Liver (tissue), 8 donors: ENCODE measurements at regions not wholly inside any gene's neighbourhood (a gene's known extent, or its start where the extent isn't known, plus 50 kb on each side); places are given as distances from the start of the nearest gene placed in this dataset.

Source experiments
- DNase-seq: peaks from one replicate; pipeline ENCODE4 v3.0.0-alpha.2; 2017; ENCODE audit warnings: low spot score
- H3K27ac ChIP-seq, 2 donors: one replicate each; pipeline ENCODE4 v1.7.0; 2013; ENCODE audit warnings: inconsistent platforms in 2 of 2, low read length in 2 of 2, control low read depth in 1 of 2, low read depth in 1 of 2, mild to moderate bottlenecking in 1 of 2
- H3K27me3 ChIP-seq, 4 donors: one replicate each; pipeline versions ENCODE4 v1.6.1 to v1.7.0; 2013; ENCODE audit warnings: low read length in 3 of 4, inconsistent platforms in 1 of 4, mild to moderate bottlenecking in 1 of 4, moderate library complexity in 1 of 4; ENCODE audit not compliant: control insufficient read depth in 4 of 4, insufficient read depth in 4 of 4
- H3K36me3 ChIP-seq, 4 donors: one replicate each; pipeline versions ENCODE4 v1.6.1 to v1.7.0; 2013; ENCODE audit warnings: low read length in 3 of 4, mild to moderate bottlenecking in 3 of 4, low read depth in 1 of 4, moderate library complexity in 1 of 4; ENCODE audit not compliant: control insufficient read depth in 4 of 4, insufficient read depth in 3 of 4
- H3K4me1 ChIP-seq, 4 donors: one replicate each; pipeline versions ENCODE4 v1.6.1 to v1.7.0; 2013; ENCODE audit warnings: low read length in 3 of 4, mild to moderate bottlenecking in 3 of 4, moderate library complexity in 1 of 4; ENCODE audit not compliant: control insufficient read depth in 4 of 4, insufficient read depth in 4 of 4
- H3K4me3 ChIP-seq, 3 donors: one replicate each; pipeline versions ENCODE4 v1.6.1 to v1.7.0; 2013; ENCODE audit warnings: low read length in 3 of 3, control low read depth in 1 of 3, low read depth in 1 of 3, mild to moderate bottlenecking in 1 of 3
- H3K9ac ChIP-seq, 2 donors: one replicate each; pipeline ENCODE4 v1.7.0; 2013; ENCODE audit warnings: low read length in 2 of 2, mild to moderate bottlenecking in 2 of 2, moderate library complexity in 2 of 2, control low read depth in 1 of 2, low read depth in 1 of 2
- H3K9me3 ChIP-seq, 4 donors: one replicate each; pipeline versions ENCODE4 v1.6.1 to v1.7.0; 2013; ENCODE audit warnings: low read length in 3 of 4; ENCODE audit not compliant: control insufficient read depth in 4 of 4
- GABPA ChIP-seq, 2 donors: IDR thresholded peaks in 1 of 2; conservative IDR thresholded peaks in 1 of 2; 2 replicates each; pipeline ENCODE4 v1.6.1; 2016; ENCODE audit warnings: antibody characterized with exemption in 2 of 2, mild to moderate bottlenecking in 1 of 2, moderate library complexity in 1 of 2
- HNF4A ChIP-seq, 2 donors: conservative IDR thresholded peaks; 2 replicates each; pipeline ENCODE4 v1.6.1; 2016; ENCODE audit warnings: antibody characterized with exemption in 2 of 2, mild to moderate bottlenecking in 2 of 2
- NR2F2 ChIP-seq: IDR thresholded peaks from 2 replicates; pipeline ENCODE4 v1.6.1; 2016; ENCODE audit warnings: antibody characterized with exemption
- RXRA ChIP-seq, 2 donors: IDR thresholded peaks; 2 replicates each; pipeline ENCODE4 v1.6.1; 2017 to 2018; ENCODE audit warnings: antibody characterized with exemption in 2 of 2, mild to moderate bottlenecking in 1 of 2
- SP1 ChIP-seq: IDR thresholded peaks from 2 replicates; pipeline ENCODE4 v1.6.1; 2018; ENCODE audit warnings: antibody characterized with exemption, mild to moderate bottlenecking
- WGBS: extraction: QIAGEN DNeasy Blood & Tissue Kit; methylation state at CpG from one replicate; pipeline ENCODE4 v1.1.7; 2013; 5-methylcytosine and 5-hydroxymethylcytosine counted together
- TF ChIP-seq, protein P1 (sequence below): fragments of 150-350 bp; IDR thresholded peaks from 2 replicates; pipeline ENCODE4 v1.5.1; 2017; ENCODE audit warnings: improper control_type of control experiment, low read depth, low read length; ENCODE audit not compliant: missing input control
- TF ChIP-seq, protein P2 (sequence below): IDR thresholded peaks from 2 replicates; pipeline ENCODE4 v1.6.1; 2016; ENCODE audit warnings: antibody characterized with exemption
- TF ChIP-seq, protein P3 (sequence below): IDR thresholded peaks from 2 replicates; pipeline ENCODE4 v1.6.1; 2016; ENCODE audit warnings: antibody characterized with exemption
- donor health status: healthy.
- donor health status: healthy.
- donor health status: healthy.
- donor health status: healthy.
- donor health status: healthy.

DNA sequence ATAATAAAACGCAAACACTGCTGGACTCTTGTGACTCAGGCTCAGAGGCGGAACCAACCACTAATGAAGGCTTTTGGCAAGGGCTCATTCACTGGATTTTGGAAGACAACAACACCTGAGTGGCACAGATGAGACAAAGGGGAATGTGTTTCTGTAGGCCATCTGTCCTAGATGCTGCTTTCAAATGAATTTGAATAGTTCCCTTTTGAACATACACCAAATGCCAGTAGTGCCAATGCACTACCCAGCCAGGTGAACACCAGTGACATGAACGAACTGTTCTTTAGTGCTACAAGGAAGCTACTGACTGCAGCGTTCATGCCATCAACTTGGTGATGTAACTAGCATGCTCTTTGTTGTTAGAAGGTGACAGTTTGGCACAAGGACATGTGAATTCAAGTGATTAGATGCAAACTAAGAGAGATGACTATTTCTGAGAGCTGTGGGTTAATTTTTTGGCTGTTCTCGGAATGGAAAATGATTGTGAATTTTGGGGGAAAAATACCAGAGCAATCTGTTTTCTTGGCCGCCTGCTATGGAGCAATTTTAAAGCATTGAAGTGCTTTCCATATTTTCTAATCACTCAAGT is 173.7 kb downstream of the SLC24A2 start:
- no peak overlapping the region for H3K27ac ChIP-seq
- no peaks in the 10 kb centered on the region for H3K4me1 ChIP-seq
- TF ChIP-seq, protein P1, sequence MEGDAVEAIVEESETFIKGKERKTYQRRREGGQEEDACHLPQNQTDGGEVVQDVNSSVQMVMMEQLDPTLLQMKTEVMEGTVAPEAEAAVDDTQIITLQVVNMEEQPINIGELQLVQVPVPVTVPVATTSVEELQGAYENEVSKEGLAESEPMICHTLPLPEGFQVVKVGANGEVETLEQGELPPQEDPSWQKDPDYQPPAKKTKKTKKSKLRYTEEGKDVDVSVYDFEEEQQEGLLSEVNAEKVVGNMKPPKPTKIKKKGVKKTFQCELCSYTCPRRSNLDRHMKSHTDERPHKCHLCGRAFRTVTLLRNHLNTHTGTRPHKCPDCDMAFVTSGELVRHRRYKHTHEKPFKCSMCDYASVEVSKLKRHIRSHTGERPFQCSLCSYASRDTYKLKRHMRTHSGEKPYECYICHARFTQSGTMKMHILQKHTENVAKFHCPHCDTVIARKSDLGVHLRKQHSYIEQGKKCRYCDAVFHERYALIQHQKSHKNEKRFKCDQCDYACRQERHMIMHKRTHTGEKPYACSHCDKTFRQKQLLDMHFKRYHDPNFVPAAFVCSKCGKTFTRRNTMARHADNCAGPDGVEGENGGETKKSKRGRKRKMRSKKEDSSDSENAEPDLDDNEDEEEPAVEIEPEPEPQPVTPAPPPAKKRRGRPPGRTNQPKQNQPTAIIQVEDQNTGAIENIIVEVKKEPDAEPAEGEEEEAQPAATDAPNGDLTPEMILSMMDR: no peak
- no peak for TF ChIP-seq HNF4A (conservative IDR thresholded peaks at IDR 0.05)
- peaks cover 0 to 2% (median 0%) of the 10 kb centered on the region in 4 donors for H3K27me3 ChIP-seq
- 65% methylated on average over 6 of the region's 6 CpGs for WGBS
- no peak overlapping the region for H3K9ac ChIP-seq
- H3K36me3 ChIP-seq: no peaks in the 10 kb centered on the region
- DNase-seq: no peak
- no peaks in the 10 kb centered on the region for H3K9me3 ChIP-seq
- H3K4me3 ChIP-seq: no peak overlapping the region

- DNase-seq: no peak
- H3K9me3 ChIP-seq: no peaks in the 10 kb centered on the region
- no peaks in the 10 kb centered on the region for H3K36me3 ChIP-seq
- peaks cover 0 to 2% (median 0%) of the 10 kb centered on the region in 4 donors for H3K27me3 ChIP-seq
- H3K4me1 ChIP-seq: no peaks in the 10 kb centered on the region
- TF ChIP-seq, protein P2, sequence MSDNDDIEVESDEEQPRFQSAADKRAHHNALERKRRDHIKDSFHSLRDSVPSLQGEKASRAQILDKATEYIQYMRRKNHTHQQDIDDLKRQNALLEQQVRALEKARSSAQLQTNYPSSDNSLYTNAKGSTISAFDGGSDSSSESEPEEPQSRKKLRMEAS: no peak
- no peak for TF ChIP-seq NR2F2
- no peak overlapping the region for H3K27ac ChIP-seq
- H3K9ac ChIP-seq: no peak overlapping the region
- H3K4me3 ChIP-seq: no peak overlapping the region
Measured at GRCh38 chr9:19614294-19614693, 174.5 kb downstream of the SLC24A2 start.

- Histone ChIP-seq H3K9me3 (no peaks in the 10 kb centered on the region), H3K36me3 (no peaks in the 10 kb centered on the region), H3K27me3 (peaks cover 0 to 4% (median 0%) of the 10 kb centered on the region in 4 donors), H3K9ac (no peak overlapping the region), H3K27ac (no peak overlapping the region), H3K4me3 (no peak overlapping the region), H3K4me1 (no peaks in the 10 kb centered on the region)
- no peak for TF ChIP-seq RXRA (IDR thresholded peaks at IDR 0.05)
- no peak for TF ChIP-seq GABPA (IDR thresholded peaks at IDR 0.05 in 1 of 2, conservative IDR thresholded peaks at IDR 0.05 in 1 of 2)
- TF ChIP-seq, protein P3, sequence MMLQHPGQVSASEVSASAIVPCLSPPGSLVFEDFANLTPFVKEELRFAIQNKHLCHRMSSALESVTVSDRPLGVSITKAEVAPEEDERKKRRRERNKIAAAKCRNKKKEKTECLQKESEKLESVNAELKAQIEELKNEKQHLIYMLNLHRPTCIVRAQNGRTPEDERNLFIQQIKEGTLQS: no peak
- WGBS: 70% methylated on average over 2 of the region's 2 CpGs
- DNase-seq: no peak
Measured at GRCh38 chr9:19600538-19600937, 188.3 kb downstream of the SLC24A2 start.

DNA sequence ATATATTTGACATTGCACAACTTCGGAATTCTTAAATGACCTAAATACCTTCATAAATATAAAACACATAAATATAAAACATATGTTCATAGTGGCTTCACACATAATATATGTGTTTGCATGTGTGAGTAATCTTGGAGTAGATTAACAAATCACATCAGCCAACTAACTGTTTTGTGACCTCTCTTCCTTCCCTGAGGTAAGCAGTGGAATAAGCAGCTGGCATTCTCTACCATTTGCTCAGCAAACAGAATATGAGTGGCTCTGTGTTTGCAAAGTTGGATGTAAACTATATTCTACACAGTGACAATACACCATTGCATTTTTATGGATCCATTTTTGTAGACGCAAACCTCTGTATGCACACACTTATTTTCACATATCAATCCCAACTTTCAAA is 189.9 kb downstream of the ACER2 start:
- no peak overlapping the region for H3K4me3 ChIP-seq
- H3K9me3 ChIP-seq: no peaks in the 10 kb centered on the region
- DNase-seq: no peak
- WGBS: 77% methylated on average over 2 of the region's 2 CpGs
- no peak overlapping the region for H3K27ac ChIP-seq
- no peak overlapping the region for H3K9ac ChIP-seq
- H3K27me3 ChIP-seq: peaks cover 0 to 4% (median 0%) of the 10 kb centered on the region in 4 donors
- H3K36me3 ChIP-seq: no peaks in the 10 kb centered on the region
- TF ChIP-seq SP1: no peak
- TF ChIP-seq, protein P3: no peak
- H3K4me1 ChIP-seq: no peaks in the 10 kb centered on the region
